ENCODE measurements at regions not wholly inside any gene's neighbourhood (a gene's known extent, or its start where the extent isn't known, plus 50 kb on each side); places are given as distances from the start of the nearest gene placed in this dataset.

- no peak for DNase-seq
Observed at GRCh38 chr1:182114627-182115023, 53.1 kb upstream of the ZNF648 start.

GRCh38 chr1:182113879-182114626 is 52.5 kb upstream of the ZNF648 start:
- no peak for DNase-seq

- no peak for DNase-seq
Observed at GRCh38 chr1:182111496-182111895, 50.0 kb upstream of the ZNF648 start.
